CD4-positive, CD25-positive, alpha-beta regulatory T cell (primary cell): ENCODE measurements at regions not wholly inside any gene's neighbourhood (a gene's known extent, or its start where the extent isn't known, plus 50 kb on each side); places are given as distances from the start of the nearest gene placed in this dataset.
A peak's percentile ranks its signal among the peaks of the same experiment; 100 is the strongest.

Source experiments
- ATAC-seq, 2 donors: fragments of 150-1000 bp; cut with Tn5 transposase; one replicate each; pipeline ENCODE4 v1.10.0; 2021; ENCODE audit warnings: low read depth in 2 of 2, moderate number of reproducible peaks in 2 of 2, moderate library complexity in 1 of 2
- DNase-seq, 3 donors: peaks; one replicate each; pipeline versions ENCODE4 v3.0.0 to v3.0.0-alpha.2; 2012 to 2022; ENCODE audit warnings: mixed read lengths in 1 of 3
- H3K27ac ChIP-seq: one replicate; pipeline ENCODE4 v1.7.0; 2013; ENCODE audit warnings: mild to moderate bottlenecking, low read length; ENCODE audit not compliant: insufficient read depth, poor library complexity, severe bottlenecking
- H3K27me3 ChIP-seq: one replicate; pipeline ENCODE4 v1.7.0; 2013; ENCODE audit warnings: low read length; ENCODE audit not compliant: control insufficient read depth, insufficient read depth
- H3K36me3 ChIP-seq: one replicate; pipeline ENCODE4 v1.7.0; 2013; ENCODE audit warnings: mild to moderate bottlenecking, low read length, moderate library complexity; ENCODE audit not compliant: control insufficient read depth, insufficient read depth
- H3K4me1 ChIP-seq: 2 replicates; pipeline ENCODE4 v1.7.0; 2013; ENCODE audit warnings: mild to moderate bottlenecking, low read length; ENCODE audit not compliant: insufficient read depth, control insufficient read depth, poor library complexity, severe bottlenecking
- H3K4me3 ChIP-seq: one replicate; pipeline ENCODE4 v1.7.0; 2013; ENCODE audit warnings: low read depth, mild to moderate bottlenecking, low read length, moderate library complexity
- H3K9me3 ChIP-seq, 2 experiments: 1 replicate in 1 of 2; 2 replicates in 1 of 2; pipeline ENCODE4 v1.7.0; 2013; ENCODE audit warnings: low read length in 2 of 2, mild to moderate bottlenecking in 1 of 2, moderate library complexity in 1 of 2; ENCODE audit not compliant: control insufficient read depth in 2 of 2
- H3K27ac Mint-ChIP-seq, 3 donors: one replicate each; pipeline ENCODE4 v1.8.0; 2020 to 2022; ENCODE audit warnings: mild to moderate bottlenecking in 3 of 3, mixed read lengths in 3 of 3, moderate library complexity in 2 of 3
- H3K27me3 Mint-ChIP-seq: one replicate; pipeline ENCODE4 v1.8.0; 2022; ENCODE audit warnings: mild to moderate bottlenecking, mixed read lengths
- H3K36me3 Mint-ChIP-seq: one replicate; pipeline ENCODE4 v1.8.0; 2020; ENCODE audit warnings: mixed read lengths
- H3K4me1 Mint-ChIP-seq, 4 donors: one replicate each; pipeline ENCODE4 v1.8.0; 2020 to 2022; ENCODE audit warnings: mixed read lengths in 4 of 4, mild to moderate bottlenecking in 1 of 4
- H3K4me3 Mint-ChIP-seq, 4 donors: one replicate each; pipeline ENCODE4 v1.8.0; 2020 to 2022; ENCODE audit warnings: mild to moderate bottlenecking in 4 of 4, mixed read lengths in 4 of 4, moderate library complexity in 3 of 4
- H3K9me3 Mint-ChIP-seq, 7 donors: one replicate each; pipeline ENCODE4 v1.8.0; 2020 to 2022; ENCODE audit warnings: mixed read lengths in 7 of 7, mild to moderate bottlenecking in 3 of 7, moderate library complexity in 2 of 7

- Histone ChIP-seq H3K27ac (no peak overlapping the region), H3K4me3 (no peak overlapping the region), H3K36me3 (no peaks in the 10 kb centered on the region), H3K4me1 (no peaks in the 10 kb centered on the region), H3K27me3 (no peaks in the 10 kb centered on the region), H3K9me3 (no peaks in the 10 kb centered on the region)
- no peaks in the 10 kb centered on the region for H3K36me3 Mint-ChIP-seq
- ATAC-seq (no peak), DNase-seq (no peak)
- H3K4me3 Mint-ChIP-seq = no peak overlapping the region
- no peaks in the 10 kb centered on the region for H3K4me1 Mint-ChIP-seq
- peaks cover 4% of the 10 kb centered on the region for H3K27me3 Mint-ChIP-seq
- H3K9me3 Mint-ChIP-seq = peaks cover 0 to 4% (median 0%) of the 10 kb centered on the region in 7 donors
- H3K27ac Mint-ChIP-seq = no peak overlapping the region
Observed at GRCh38 chr21:38915546-38915945, 109.8 kb downstream of the ETS2 start.

GRCh38 chr21:38914528-38915293 lies 109.0 kb downstream of the ETS2 start:
- ATAC-seq (no peak), DNase-seq (peak in 1 of 3 donors; percentile 11)
- Histone ChIP-seq H3K9me3 (no peaks in the 10 kb centered on the region), H3K27ac (no peak overlapping the region), H3K27me3 (no peaks in the 10 kb centered on the region), H3K4me1 (no peaks in the 10 kb centered on the region), H3K36me3 (no peaks in the 10 kb centered on the region), H3K4me3 (no peak overlapping the region)
- Mint-ChIP-seq H3K27me3 (peaks cover 4% of the 10 kb centered on the region), H3K4me1 (no peaks in the 10 kb centered on the region), H3K27ac (no peak overlapping the region), H3K4me3 (no peak overlapping the region), H3K36me3 (no peaks in the 10 kb centered on the region), H3K9me3 (peaks cover 0 to 3% (median 0%) of the 10 kb centered on the region in 7 donors)

GRCh38 chr21:38913893-38914527 lies 108.3 kb downstream of the ETS2 start:
- no peaks in the 10 kb centered on the region for H3K4me1 ChIP-seq
- H3K9me3 ChIP-seq = no peaks in the 10 kb centered on the region
- Mint-ChIP-seq H3K4me3 (no peak overlapping the region), H3K36me3 (no peaks in the 10 kb centered on the region), H3K9me3 (peaks cover 0 to 4% (median 0%) of the 10 kb centered on the region in 7 donors), H3K27me3 (peaks cover 4% of the 10 kb centered on the region), H3K27ac (no peak overlapping the region), H3K4me1 (no peaks in the 10 kb centered on the region)
- DNase-seq (no peak), ATAC-seq (no peak)
- H3K27ac ChIP-seq = no peak overlapping the region
- H3K27me3 ChIP-seq = no peaks in the 10 kb centered on the region
- H3K36me3 ChIP-seq = no peaks in the 10 kb centered on the region
- no peak overlapping the region for H3K4me3 ChIP-seq

GRCh38 chr21:38913120-38913892 lies 107.6 kb downstream of the ETS2 start:
- peaks cover 4% of the 10 kb centered on the region for H3K27me3 Mint-ChIP-seq
- H3K9me3 Mint-ChIP-seq = peaks cover 0 to 4% (median 0%) of the 10 kb centered on the region in 7 donors
- Histone ChIP-seq H3K36me3 (no peaks in the 10 kb centered on the region), H3K4me1 (no peaks in the 10 kb centered on the region), H3K27ac (no peak overlapping the region), H3K9me3 (no peaks in the 10 kb centered on the region), H3K27me3 (no peaks in the 10 kb centered on the region), H3K4me3 (no peak overlapping the region)
- no peak overlapping the region for H3K27ac Mint-ChIP-seq
- H3K36me3 Mint-ChIP-seq = no peaks in the 10 kb centered on the region
- no peaks in the 10 kb centered on the region for H3K4me1 Mint-ChIP-seq
- H3K4me3 Mint-ChIP-seq = no peak overlapping the region
- DNase-seq = peak in 1 of 3 donors; percentile 9
- ATAC-seq = no peak

GRCh38 chr21:38912789-38913119 lies 107.0 kb downstream of the ETS2 start:
- no peak overlapping the region for H3K4me3 ChIP-seq
- no peak for ATAC-seq
- H3K27ac ChIP-seq = no peak overlapping the region
- Mint-ChIP-seq H3K27ac (no peak overlapping the region), H3K4me3 (no peak overlapping the region), H3K36me3 (no peaks in the 10 kb centered on the region), H3K27me3 (peaks cover 4% of the 10 kb centered on the region), H3K4me1 (no peaks in the 10 kb centered on the region), H3K9me3 (peaks cover 0 to 4% (median 0%) of the 10 kb centered on the region in 7 donors)
- H3K9me3 ChIP-seq = no peaks in the 10 kb centered on the region
- no peak for DNase-seq
- no peaks in the 10 kb centered on the region for H3K4me1 ChIP-seq
- no peaks in the 10 kb centered on the region for H3K36me3 ChIP-seq
- no peaks in the 10 kb centered on the region for H3K27me3 ChIP-seq

- no peaks in the 10 kb centered on the region for H3K27me3 ChIP-seq
- H3K36me3 ChIP-seq = no peaks in the 10 kb centered on the region
- H3K4me3 ChIP-seq = no peak overlapping the region
- no peaks in the 10 kb centered on the region for H3K36me3 Mint-ChIP-seq
- H3K4me1 ChIP-seq = no peaks in the 10 kb centered on the region
- no peak for DNase-seq
- H3K27ac Mint-ChIP-seq = no peak overlapping the region
- peaks cover 1% of the 10 kb centered on the region for H3K27me3 Mint-ChIP-seq
- ATAC-seq = no peak
- no peak overlapping the region for H3K4me3 Mint-ChIP-seq
- no peaks in the 10 kb centered on the region for H3K4me1 Mint-ChIP-seq
- H3K27ac ChIP-seq = no peak overlapping the region
- peaks cover 0 to 4% (median 0%) of the 10 kb centered on the region in 7 donors for H3K9me3 Mint-ChIP-seq
- H3K9me3 ChIP-seq = no peaks in the 10 kb centered on the region
Observed at GRCh38 chr21:38912102-38912629, 106.4 kb downstream of the ETS2 start.

GRCh38 chr21:38911484-38912101 lies 105.9 kb downstream of the ETS2 start:
- H3K4me1 ChIP-seq = no peaks in the 10 kb centered on the region
- no peaks in the 10 kb centered on the region for H3K36me3 ChIP-seq
- no peak overlapping the region for H3K4me3 ChIP-seq
- H3K36me3 Mint-ChIP-seq = no peaks in the 10 kb centered on the region
- H3K9me3 ChIP-seq = no peaks in the 10 kb centered on the region
- H3K27ac Mint-ChIP-seq = peak overlapping the region in 1 of 3 donors; percentile 80
- H3K27ac ChIP-seq = no peak overlapping the region
- H3K27me3 ChIP-seq = no peaks in the 10 kb centered on the region
- ATAC-seq (no peak), DNase-seq (no peak)
- peaks cover 0 to 4% (median 0%) of the 10 kb centered on the region in 7 donors for H3K9me3 Mint-ChIP-seq
- no peak overlapping the region for H3K4me3 Mint-ChIP-seq
- no peaks in the 10 kb centered on the region for H3K4me1 Mint-ChIP-seq
- no peaks in the 10 kb centered on the region for H3K27me3 Mint-ChIP-seq
